ENCODE measurements at regions not wholly inside any gene's neighbourhood (a gene's known extent, or its start where the extent isn't known, plus 50 kb on each side); places are given as distances from the start of the nearest gene placed in this dataset.
"Not testable (repeated sequence)": the region's sequence is repeated elsewhere in the genome, so short reads cannot be mapped to it uniquely, and the experiment has no call there.

DNA sequence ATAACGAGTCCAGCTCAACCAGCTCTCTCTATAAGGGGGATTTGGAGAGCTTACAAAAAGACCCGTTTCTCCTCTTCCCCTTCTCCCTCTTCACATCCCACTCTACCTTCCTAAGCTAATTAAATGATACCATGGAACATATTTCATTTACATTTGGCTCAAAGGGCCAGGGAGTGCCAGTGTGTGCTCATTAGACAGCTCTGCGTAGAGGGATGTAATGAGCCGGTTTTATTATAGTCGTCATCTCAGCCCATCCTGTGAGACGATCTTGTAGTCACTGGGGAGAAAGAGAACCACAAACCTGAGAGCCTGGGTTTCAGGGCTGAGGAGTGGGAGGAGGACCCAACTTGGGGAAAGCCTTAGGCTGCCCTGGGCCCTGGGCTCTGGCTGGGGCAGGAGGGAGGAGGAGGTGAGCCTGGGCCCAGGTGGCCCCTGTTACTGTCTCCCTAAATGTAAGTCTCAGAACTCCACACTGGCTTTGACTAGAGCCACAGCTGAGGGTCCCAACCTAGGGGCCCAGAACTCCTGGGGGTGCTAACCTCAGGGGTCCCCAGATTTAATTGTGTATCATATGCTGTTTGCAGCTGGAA is 354.6 kb downstream of the MATN1 start:
- no peak for DNase-seq (ENCODE audit: low read depth in 3 of 3, low spot score in 1 of 3)

DNA sequence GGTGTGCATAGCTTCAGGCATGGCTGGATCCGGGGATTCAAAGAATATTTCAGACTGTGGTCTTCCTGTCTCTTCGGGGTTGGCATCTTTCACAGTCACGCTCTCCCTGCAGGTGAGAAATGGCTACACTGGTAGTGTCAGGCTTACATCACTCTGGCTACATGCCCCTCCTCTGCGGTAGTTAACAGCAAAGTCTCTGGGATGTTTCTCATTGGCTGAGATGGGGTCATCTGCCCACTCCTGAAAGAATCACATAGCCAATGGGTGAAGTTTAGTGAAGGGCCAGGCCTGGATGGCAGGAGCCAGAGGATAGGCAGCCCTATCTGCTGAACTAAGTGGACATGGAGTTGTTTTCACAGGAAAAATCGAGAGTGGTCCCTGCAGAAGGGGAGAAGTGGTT is 356.5 kb downstream of the MATN1 start:
- DNase-seq (ENCODE audit: low read depth in 3 of 3, low spot score in 1 of 3): no peak

DNA sequence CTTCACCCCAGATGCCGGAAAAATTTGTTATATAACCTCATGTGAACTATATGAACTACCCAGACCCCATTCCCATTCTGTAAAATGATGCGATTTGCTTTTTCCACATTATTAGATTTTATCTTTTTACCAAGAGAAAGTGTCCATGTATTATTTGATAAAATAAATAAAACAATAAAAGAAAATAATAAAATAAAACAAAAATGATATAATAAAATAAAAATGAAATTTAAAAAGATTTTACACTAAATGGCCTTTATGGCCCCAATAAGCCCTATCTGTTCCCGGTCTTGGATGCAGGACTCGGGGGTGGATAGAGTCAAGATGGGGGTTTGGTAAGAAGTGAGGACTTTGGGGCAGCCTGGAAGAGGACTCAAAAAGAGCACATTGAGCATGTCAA is 357.2 kb downstream of the MATN1 start:
- DNase-seq (ENCODE audit: low read depth in 3 of 3, low spot score in 1 of 3): no peak

DNA sequence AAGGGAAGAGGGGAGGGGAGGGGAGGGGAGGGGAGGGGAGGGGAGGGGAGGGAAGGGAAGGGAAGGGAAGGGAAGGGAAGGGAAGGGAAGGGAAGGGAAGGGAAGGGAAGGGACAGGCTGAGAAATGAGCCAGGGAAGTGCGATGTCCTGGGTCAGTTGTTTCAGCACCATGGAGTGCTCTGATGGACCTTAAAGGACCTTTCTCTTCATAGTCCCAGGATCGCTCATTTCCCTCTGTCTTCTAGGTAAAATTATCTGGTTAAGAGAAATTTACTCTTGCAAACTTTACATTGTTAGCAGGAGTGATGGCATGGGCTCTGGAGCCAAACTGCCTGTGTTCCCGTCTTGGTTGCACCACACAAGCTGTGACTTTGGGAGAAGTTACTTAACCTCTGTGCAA is 357.8 kb downstream of the MATN1 start:
- no peak for DNase-seq (ENCODE audit: low read depth in 3 of 3, low spot score in 1 of 3)

DNA sequence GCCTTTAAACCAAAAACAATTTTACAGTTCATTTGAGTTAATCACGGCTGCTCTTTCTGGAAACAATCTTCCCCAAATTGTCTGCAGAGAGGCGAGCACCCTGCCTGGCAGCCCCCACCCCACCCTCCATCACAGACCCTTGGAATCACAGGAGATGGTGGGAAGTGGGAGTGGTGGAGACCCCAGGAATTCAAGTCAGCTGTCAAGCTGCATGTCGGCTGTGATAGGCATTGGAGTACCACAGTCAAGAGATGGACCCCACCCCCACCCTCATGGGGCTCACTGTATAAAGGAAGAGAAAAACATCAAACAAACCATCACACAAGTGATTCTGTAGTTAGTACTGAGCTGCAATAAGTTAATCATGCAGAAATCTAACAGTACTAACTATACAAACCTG is 360.4 kb downstream of the MATN1 start:
- no peak for DNase-seq (ENCODE audit: low read depth in 3 of 3, low spot score in 1 of 3)

DNA sequence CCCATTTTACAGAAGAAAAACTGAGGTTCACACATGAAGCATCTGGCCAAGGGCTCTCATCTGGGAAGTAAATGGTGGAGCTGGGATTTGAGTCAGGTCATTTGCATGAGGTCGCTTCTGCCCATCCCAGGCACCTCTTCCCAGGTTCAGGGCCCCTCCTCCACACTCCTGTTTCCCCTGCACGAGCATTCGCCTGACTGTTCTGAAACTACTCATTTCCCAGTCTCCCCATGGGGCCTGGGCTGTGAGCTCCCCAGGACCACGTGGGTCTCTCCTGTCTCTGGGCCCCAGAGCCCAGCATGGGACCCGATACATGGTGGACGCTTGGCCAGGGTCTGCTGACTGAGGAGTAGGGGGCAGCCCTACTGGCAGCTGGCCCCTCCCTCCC is 360.8 kb downstream of the MATN1 start:
- no peak for DNase-seq (ENCODE audit: low read depth in 3 of 3, low spot score in 1 of 3)

DNA sequence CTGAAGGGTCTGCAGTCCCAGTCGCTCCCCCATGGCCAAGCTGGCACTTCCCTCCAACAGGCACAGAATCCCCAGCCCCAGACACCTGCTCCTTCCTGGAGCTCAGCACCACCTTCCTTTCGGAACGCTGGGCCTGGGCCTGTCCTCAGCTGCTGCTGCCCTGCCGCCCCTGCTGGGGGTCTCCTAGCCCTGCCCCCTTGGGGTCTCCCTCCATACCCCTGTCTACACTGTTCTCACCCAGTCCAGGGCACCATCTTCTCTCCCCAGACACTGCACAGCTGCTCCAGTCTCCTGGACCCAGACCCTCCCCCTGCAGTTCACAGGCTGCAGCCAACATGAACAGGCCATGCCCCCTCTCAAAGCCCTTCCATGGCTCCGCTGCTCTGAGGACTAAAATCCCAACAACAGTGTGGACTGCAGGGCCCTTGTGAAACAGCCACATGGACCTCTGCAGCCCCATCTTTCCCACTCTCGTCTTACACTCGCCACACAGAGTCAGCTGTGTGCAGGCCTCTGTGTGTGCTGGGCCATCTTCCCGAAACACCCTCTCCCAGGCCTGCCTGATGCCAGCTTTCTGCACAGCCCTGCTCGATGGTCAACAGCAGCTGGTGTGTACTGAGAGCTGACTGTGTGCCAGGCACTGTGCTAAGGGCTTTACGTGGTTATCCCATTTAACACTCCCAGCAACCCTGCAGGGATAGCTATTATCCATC is 361.3 kb downstream of the MATN1 start:
- not testable (repeated sequence) for DNase-seq (ENCODE audit: low read depth in 3 of 3, low spot score in 1 of 3)

DNA sequence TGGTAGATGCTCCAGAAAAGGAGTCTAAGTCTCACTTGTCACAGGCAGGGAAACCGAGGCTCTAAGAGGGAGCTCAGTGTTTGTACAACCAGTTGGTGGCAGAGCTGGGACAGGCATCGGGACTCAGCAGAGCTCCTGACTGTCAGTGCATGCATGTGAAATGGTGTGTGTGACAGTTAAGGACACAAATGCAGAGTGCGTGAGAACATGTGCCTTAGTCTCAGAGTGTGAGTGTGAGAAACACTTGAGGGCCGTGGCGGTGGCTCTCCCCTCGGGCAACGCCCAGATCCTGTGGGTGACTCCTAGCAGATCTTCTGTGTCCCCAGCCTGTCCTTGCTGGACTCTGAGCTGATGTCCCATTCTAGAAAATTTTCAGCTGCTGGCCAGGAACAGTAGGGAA is 362.6 kb downstream of the MATN1 start:
- no peak for DNase-seq (ENCODE audit: low read depth in 3 of 3, low spot score in 1 of 3)

DNA sequence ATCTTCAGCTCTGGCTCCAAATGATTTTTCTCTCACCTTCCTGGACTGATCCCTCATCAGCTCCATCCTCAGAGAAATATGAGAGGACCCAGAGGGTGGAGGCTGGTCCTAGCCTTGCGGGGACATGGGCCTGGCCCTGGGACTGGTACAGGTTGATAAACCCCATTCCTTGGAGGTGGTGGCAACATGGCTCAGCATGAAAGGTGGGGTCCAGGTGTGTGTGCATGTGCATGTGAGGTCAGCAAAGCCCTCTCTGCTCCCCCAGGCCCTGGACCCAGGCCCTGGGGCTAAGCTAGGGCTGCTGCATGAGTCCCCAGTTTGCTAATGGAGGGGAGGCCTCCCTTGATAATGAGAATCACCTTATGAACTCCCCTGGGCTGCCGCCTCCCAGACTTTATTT is 363.1 kb downstream of the MATN1 start:
- DNase-seq (ENCODE audit: low read depth in 3 of 3, low spot score in 1 of 3): no peak

DNA sequence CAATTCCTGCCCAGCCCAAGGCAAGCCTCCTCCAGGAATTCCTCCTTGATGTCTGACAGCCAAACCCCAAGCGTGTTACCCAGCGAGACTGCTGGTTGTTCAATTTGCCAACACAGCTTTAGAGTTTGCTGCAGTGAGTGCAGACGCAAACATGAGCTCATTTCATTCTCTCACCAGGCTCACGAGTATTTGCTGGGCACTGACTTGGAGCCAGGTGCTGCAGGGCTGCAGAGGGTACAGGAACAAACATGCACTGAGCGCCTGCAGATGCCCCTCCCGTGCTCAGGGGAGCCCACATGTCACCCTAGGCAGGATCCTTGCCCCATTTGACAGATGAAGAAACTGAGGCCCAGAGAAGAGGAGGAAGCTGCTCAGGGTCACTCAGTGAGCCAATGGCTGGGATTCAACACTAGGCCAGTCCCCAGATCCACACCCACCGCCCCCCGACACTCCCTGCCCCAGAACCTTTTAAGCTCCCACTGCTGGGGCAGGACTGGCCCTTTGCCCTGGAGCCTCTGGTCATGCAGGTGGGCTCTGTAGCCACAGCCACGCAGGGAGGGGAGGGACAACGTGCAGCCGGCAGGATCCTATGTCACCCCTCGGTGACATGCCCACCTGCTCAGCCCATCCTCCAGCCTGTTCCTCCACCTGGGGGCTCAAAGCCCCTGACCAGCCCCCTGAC is 363.7 kb downstream of the MATN1 start:
- DNase-seq (ENCODE audit: low read depth in 3 of 3, low spot score in 1 of 3): no peak

DNA sequence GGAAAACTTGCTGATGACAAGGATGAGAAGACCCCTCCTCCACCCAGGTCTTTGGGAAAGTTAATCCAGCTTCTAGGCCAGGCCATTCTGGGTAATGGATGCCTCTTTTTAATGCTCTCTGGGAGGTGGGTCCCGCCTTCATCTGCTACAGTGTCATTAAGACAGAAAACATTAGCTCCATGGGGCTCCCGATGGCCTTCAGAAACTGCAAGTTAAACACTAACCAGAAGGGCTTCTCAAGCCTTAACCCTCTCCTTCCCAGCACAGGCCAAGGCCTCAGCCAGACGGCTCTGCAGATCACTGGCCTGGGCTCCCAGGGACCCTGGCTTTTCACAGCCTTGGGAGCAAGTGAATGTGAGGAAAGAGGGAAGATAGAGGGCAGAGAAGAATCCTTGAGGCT is 364.9 kb downstream of the MATN1 start:
- DNase-seq (ENCODE audit: low read depth in 3 of 3, low spot score in 1 of 3): no peak

DNA sequence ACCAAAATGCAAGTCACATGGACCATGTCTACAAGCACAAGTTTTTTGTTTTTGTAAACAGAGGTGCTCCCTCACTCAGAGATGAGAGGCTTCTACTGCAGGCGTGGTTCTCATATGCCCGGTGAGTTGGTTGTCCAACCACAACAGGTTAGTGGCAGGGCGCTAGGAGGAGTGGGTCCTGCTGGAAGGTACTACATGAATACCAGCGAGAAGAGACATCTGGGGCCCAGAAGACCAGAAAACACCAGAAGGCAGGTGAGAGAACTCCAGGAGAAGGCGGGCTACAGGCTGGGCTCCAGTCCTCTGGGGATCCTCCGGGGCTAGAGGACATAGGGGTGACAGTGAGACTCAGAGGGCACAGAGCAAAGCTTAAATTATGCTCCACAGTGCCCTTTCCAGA is 366.5 kb downstream of the MATN1 start:
- DNase-seq (ENCODE audit: low read depth in 3 of 3, low spot score in 1 of 3): no peak

DNA sequence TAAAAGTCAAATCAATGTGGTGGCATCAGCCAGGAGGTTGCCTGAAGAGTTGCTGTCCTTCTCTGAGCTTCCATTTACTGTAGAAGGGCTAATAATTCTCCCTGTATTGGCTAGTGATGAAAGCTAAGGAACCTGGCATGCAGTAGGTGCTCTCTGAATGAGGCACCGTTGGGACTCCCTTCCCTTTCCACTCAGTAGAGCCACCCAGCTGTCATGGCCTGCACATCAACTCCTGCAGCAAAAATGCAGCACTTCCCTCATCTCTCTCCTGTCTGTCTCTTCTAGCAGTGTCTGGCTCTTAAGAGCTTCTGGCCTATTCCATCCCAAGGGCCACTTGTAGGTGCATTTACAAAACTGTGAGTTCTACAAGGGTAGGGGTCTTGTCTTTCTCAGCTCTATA is 369.0 kb downstream of the MATN1 start:
- DNase-seq (ENCODE audit: low read depth in 3 of 3, low spot score in 1 of 3): no peak

DNA sequence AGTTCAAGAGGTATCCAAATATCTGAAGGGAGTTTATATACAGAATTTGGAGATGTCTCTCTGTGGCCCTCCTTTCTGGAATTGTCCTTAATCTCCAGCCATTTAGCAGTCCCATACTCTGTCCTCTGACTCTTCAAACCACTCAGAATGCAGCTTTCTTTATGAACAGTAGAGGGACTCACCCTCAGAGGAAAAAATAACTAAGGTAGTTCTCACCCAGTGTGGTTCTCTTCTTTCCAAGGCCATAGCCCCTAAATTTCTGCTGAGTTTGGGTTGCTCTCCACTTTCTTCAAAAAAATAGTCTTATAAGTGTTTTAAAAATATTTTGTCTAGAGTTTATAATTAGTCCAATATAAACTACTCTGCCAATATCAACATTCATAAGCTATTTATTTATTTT is 369.7 kb downstream of the MATN1 start:
- no peak for DNase-seq (ENCODE audit: low read depth in 3 of 3, low spot score in 1 of 3)

DNA sequence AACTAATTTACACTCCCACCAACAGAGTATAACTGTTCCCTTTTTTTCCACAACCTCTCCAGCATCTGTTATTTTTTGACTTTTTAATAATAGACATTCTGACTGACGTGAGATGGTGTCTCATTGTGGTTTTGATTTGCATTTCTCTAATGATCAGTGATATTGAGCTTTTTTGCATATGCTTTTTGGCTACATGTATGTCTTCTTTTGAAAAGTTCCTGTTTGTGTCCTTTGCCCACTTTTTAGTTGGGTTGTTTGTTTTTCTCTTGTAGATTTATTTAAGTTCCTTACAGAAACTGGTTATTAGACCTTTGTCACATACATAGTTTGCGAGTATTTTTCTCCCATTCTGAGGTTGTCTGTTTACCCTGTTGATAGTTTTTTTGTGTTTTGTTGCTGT is 375.2 kb downstream of the MATN1 start:
- DNase-seq (ENCODE audit: low read depth in 3 of 3, low spot score in 1 of 3): no peak

DNA sequence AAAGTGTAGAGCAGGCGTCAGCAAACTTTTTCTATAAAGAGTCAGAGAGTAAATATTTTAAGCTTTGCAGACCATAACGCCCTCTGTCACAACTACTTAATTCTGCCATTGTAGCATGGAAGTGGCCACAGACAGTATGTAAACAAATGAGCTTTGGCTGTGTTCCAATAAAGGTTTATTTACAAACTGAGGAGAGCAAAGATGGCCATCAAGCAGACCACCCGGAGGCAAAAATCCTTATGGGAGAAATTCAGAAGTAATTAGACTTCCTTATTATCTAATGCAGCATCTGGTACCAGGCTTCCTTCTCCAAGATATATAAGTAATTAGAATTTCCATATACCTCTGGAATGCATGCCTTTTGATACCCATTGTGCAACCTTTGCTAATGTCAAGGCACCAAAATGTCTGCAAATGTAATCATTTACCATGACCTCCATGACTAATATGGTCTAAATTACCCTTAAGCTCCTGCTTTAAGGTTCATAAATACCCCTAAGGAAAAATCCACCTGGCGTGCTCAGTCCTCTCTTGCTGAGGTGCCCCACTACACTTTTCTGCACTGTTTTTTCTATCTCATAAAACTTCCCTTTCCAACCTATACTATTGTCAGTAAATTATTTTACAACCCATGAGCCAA is 377.8 kb downstream of the MATN1 start:
- no peak for DNase-seq (ENCODE audit: low read depth in 3 of 3, low spot score in 1 of 3)

DNA sequence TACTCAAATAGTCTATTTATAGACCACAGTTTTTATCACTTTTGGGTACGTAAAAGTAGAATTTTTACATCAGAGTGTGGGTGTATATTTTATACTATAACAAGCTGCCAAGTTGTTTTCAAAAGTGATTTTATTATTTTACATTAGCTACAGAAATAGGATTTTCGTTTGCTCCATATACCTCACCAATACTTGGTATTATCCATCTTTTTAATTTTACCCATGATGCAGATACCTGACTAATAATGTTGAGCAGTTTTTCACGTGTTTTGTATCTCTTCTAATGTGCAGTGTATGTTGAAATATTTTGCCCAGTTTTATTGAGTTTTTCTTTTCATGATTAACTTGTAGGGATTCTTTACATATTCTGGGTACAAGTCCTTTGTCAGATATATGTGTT is 379.8 kb downstream of the MATN1 start:
- no peak for DNase-seq (ENCODE audit: low read depth in 3 of 3, low spot score in 1 of 3)

DNA sequence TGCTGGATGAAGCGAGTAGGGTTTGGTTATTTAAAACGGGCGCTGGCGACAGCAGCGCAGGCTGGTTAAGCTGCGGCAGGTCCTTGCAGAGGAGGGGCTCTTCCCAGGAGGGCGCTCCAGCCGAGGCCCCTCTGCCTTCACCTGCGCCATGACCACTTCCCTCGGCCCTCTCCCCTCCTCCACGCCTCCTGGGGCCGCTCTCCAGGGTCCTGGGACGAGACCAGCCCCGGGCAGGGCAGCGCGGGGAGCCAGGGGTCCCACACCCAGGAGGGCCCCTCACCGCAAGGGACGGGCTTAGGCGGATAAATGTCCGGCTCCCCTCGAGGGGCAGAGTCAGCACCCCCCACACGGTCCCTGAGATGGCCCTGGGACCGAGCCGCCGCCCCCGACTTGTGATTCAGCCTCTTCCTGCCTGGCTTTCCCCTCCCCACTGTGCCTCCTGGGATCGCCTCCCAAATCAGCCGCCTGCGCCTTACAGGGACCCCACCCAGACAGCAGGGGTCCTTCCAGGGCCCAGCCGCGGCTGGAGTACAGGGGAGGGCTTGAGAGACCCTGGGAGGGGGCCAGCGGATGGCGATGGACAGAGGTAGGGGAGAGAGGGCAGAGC is 380.7 kb downstream of the MATN1 start:
- no peak for DNase-seq (ENCODE audit: low read depth in 3 of 3, low spot score in 1 of 3)

DNA sequence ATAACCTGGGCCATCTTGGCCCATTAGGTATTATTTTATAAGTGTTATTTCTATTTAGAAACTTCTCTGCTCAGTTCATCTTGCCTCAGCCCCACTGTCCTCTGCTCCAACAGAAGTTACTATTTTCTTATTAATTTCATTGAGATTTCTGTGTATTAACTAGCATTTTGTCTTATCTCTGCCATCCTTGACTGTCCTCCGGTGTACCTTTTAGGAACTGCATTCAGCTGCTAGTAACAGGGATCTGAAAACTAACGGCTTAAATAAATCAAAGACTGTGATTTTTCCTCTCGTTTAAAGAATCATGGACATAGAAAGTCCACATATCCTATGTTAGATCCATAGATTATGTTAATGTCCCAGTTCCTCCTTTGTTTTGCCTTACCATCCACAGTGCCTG is 382.5 kb downstream of the MATN1 start:
- no peak for DNase-seq (ENCODE audit: low read depth in 3 of 3, low spot score in 1 of 3)

DNA sequence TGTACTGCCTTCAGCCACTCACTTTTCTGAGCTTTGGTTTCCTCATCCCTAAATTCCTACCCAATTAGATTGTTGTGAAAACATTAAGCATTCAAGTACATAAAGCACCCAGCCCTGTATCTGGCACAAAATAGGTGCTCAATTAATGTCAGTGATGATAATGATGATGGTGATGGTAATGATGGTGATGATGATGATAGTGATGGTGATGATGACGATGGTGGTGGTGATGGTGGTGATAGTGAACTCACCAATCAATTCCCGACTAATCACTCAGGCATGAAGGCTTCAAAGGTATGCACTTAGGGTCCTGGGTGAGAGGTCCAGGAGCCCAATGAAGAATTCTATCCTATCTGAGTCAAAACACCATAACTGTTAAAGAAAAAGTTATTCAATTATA is 383.5 kb downstream of the MATN1 start:
- DNase-seq (ENCODE audit: low read depth in 3 of 3, low spot score in 1 of 3): no peak

DNA sequence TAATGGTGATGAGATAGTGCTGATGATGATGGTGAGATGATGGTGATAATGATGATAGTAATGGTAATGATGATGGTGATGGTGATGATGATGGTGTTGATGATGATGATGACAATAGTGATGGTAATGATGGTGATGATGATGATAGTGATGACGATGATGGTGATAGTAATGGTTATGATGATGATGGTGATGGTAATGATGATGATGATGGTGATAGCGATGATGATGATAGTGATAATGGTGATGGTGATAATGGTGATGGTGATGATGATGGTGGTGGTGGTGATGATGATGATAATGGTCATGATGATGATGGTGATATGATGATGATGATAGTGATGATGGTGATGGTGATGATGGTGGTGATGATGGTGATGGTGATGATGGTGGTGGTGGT is 384.6 kb downstream of the MATN1 start:
- DNase-seq (ENCODE audit: low read depth in 3 of 3, low spot score in 1 of 3): no peak

DNA sequence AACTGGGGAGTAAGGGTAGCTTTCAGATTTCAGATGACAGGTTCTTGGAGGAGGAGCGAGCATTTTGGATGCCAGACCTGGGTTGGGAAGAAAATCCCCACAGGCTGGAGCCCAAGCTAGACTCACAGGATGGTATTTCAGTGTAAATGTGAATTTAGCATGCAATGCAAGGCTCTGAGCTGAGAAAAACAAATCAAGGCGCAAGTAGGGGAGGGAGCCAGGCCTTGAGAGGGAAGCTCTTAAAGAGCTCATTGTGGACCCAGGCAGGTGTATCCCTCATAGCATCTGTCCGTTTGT is 386.1 kb downstream of the MATN1 start:
- no peak for DNase-seq (ENCODE audit: low read depth in 3 of 3, low spot score in 1 of 3)
